Kidney epithelial cell (primary cell): ENCODE measurements at regions not wholly inside any gene's neighbourhood (a gene's known extent, or its start where the extent isn't known, plus 50 kb on each side); places are given as distances from the start of the nearest gene placed in this dataset.

ENCODE experiments used
- DNase-seq: peaks from one replicate; pipeline ENCODE4 v3.0.0-alpha.2; 2010; ENCODE audit warnings: low read depth
- H3K27me3 ChIP-seq: 2 replicates; pipeline ENCODE4 v1.6.0; 2011; ENCODE audit warnings: low read length; ENCODE audit not compliant: control insufficient read depth, insufficient read depth
- H3K36me3 ChIP-seq: 2 replicates; pipeline ENCODE4 v1.5.1; 2011; ENCODE audit warnings: low read length; ENCODE audit not compliant: control insufficient read depth, insufficient read depth
- H3K4me3 ChIP-seq: 2 replicates; pipeline ENCODE4 v1.5.1; 2011; ENCODE audit warnings: low read depth, mild to moderate bottlenecking, control low read depth, low read length
- CTCF ChIP-seq: IDR thresholded peaks from 2 replicates; pipeline ENCODE4 v1.5.1; 2011; ENCODE audit warnings: mild to moderate bottlenecking, moderate library complexity, low read length, control low read depth, inconsistent platforms; ENCODE audit not compliant: insufficient read depth, poor library complexity, severe bottlenecking

- no peaks in the 10 kb centered on the region for H3K36me3 ChIP-seq
- H3K4me3 ChIP-seq, result no peak overlapping the region
- no peak for DNase-seq
- TF ChIP-seq CTCF, result no peak
- H3K27me3 ChIP-seq, result no peaks in the 10 kb centered on the region
These were observed 74.4 kb upstream of the TANC2 start for GRCh38 chr17:62891659-62892058.

GRCh38 chr17:62888765-62889164 is 77.3 kb upstream of the TANC2 start:
- no peaks in the 10 kb centered on the region for H3K27me3 ChIP-seq
- no peaks in the 10 kb centered on the region for H3K36me3 ChIP-seq
- DNase-seq, result no peak
- H3K4me3 ChIP-seq, result no peak overlapping the region
- TF ChIP-seq CTCF, result no peak

GRCh38 chr17:62888148-62888547 is 77.9 kb upstream of the TANC2 start:
- no peaks in the 10 kb centered on the region for H3K36me3 ChIP-seq
- no peaks in the 10 kb centered on the region for H3K27me3 ChIP-seq
- no peak for TF ChIP-seq CTCF
- no peak overlapping the region for H3K4me3 ChIP-seq
- no peak for DNase-seq

GRCh38 chr17:62887437-62887836 is 78.6 kb upstream of the TANC2 start:
- no peak for DNase-seq
- H3K36me3 ChIP-seq, result no peaks in the 10 kb centered on the region
- TF ChIP-seq CTCF, result no peak
- H3K27me3 ChIP-seq, result no peaks in the 10 kb centered on the region
- H3K4me3 ChIP-seq, result no peak overlapping the region

- H3K4me3 ChIP-seq, result no peak overlapping the region
- no peak for DNase-seq
- H3K36me3 ChIP-seq, result no peaks in the 10 kb centered on the region
- H3K27me3 ChIP-seq, result no peaks in the 10 kb centered on the region
- no peak for TF ChIP-seq CTCF
These were observed 76.7 kb upstream of the MARCHF10 start for GRCh38 chr17:62884781-62885180.

GRCh38 chr17:62882878-62883277 is 74.8 kb upstream of the MARCHF10 start:
- no peak for TF ChIP-seq CTCF
- no peaks in the 10 kb centered on the region for H3K27me3 ChIP-seq
- no peak for DNase-seq
- H3K36me3 ChIP-seq, result no peaks in the 10 kb centered on the region
- H3K4me3 ChIP-seq, result no peak overlapping the region
